ENCODE measurements at regions not wholly inside any gene's neighbourhood (a gene's known extent, or its start where the extent isn't known, plus 50 kb on each side); places are given as distances from the start of the nearest gene placed in this dataset.

- H3K27ac ChIP-seq (replicated peaks) = no peak overlapping the region
- intact Hi-C loops (cut with micrococcal nuclease) = no loop called here
- TF ChIP-seq CTCF (IDR thresholded peaks at IDR 0.05; ENCODE audit: borderline replicate concordance) = no peak
- H3K36me3 ChIP-seq = no peaks in the 10 kb centered on the region
- peaks cover 21% of the 10 kb centered on the region for H3K9me3 ChIP-seq (replicated peaks)
- H3K27me3 ChIP-seq (ENCODE audit: low read depth) = no peaks in the 10 kb centered on the region
- DNase-seq = no peak
- H3K4me3 ChIP-seq = no peak overlapping the region
- H3K4me1 ChIP-seq = no peaks in the 10 kb centered on the region
Measured at GRCh38 chr5:105754056-105754455, 1916.7 kb downstream of the EFNA5 start.

GRCh38 chr5:105752801-105753200 is 1917.9 kb downstream of the EFNA5 start:
- H3K4me3 ChIP-seq = no peak overlapping the region

DNA sequence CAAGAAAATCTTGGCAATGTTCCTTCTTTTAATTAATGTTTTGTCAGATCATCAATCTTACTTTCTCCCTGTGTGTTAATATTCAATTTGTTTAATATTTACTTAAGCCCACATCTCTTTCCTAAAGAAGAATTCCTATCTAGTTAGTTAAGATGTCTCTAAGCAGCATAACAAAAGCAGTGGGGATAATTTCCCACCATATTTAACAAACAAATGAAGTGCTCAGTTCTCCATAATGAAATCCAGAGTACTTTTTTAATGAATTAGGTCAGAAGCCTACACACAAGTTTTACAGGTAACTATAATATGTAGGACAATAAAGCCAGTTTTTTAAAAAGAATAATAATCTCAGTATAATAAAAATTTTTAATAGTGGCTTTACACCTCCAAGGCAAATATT is 1918.8 kb downstream of the EFNA5 start:
- Histone ChIP-seq H3K4me1 (no peaks in the 10 kb centered on the region), H3K27me3 (ENCODE audit: low read depth) (no peaks in the 10 kb centered on the region), H3K4me3 (no peak overlapping the region), H3K27ac (replicated peaks) (no peak overlapping the region), H3K36me3 (no peaks in the 10 kb centered on the region), H3K9me3 (replicated peaks) (peaks cover 17% of the 10 kb centered on the region)
- intact Hi-C loops (cut with micrococcal nuclease) = no loop called here
- no peak for DNase-seq
- TF ChIP-seq CTCF (IDR thresholded peaks at IDR 0.05; ENCODE audit: borderline replicate concordance) = no peak

More at GRCh38 chr5:105752801-105753200, 1917.9 kb downstream of the EFNA5 start:
- intact Hi-C loops (cut with micrococcal nuclease) = no loop called here
- Histone ChIP-seq H3K4me1 (no peaks in the 10 kb centered on the region), H3K27ac (replicated peaks) (no peak overlapping the region), H3K27me3 (ENCODE audit: low read depth) (no peaks in the 10 kb centered on the region), H3K9me3 (replicated peaks) (peaks cover 20% of the 10 kb centered on the region), H3K36me3 (no peaks in the 10 kb centered on the region)
- DNase-seq = no peak
- TF ChIP-seq CTCF (IDR thresholded peaks at IDR 0.05; ENCODE audit: borderline replicate concordance) = no peak

- Histone ChIP-seq H3K4me3 (no peak overlapping the region), H3K9me3 (replicated peaks) (peaks cover 17% of the 10 kb centered on the region), H3K4me1 (no peaks in the 10 kb centered on the region), H3K36me3 (no peaks in the 10 kb centered on the region), H3K27me3 (ENCODE audit: low read depth) (no peaks in the 10 kb centered on the region), H3K27ac (replicated peaks) (no peak overlapping the region)
- no peak for TF ChIP-seq CTCF (IDR thresholded peaks at IDR 0.05; ENCODE audit: borderline replicate concordance)
- intact Hi-C loops (cut with micrococcal nuclease) = no loop called here
- no peak for DNase-seq
Measured at GRCh38 chr5:105745111-105745510, 1925.6 kb downstream of the EFNA5 start.

GRCh38 chr5:105740242-105740641 is 1930.5 kb downstream of the EFNA5 start:
- Histone ChIP-seq H3K4me3 (no peak overlapping the region), H3K27ac (replicated peaks) (no peak overlapping the region), H3K4me1 (no peaks in the 10 kb centered on the region), H3K36me3 (no peaks in the 10 kb centered on the region), H3K9me3 (replicated peaks) (peaks cover 23% of the 10 kb centered on the region), H3K27me3 (ENCODE audit: low read depth) (no peaks in the 10 kb centered on the region)
- intact Hi-C loops (cut with micrococcal nuclease) = no loop called here
- no peak for TF ChIP-seq CTCF (IDR thresholded peaks at IDR 0.05; ENCODE audit: borderline replicate concordance)
- DNase-seq = no peak

GRCh38 chr5:105739732-105740131 is 1931.0 kb downstream of the EFNA5 start:
- no peak overlapping the region for H3K27ac ChIP-seq (replicated peaks)
- no peaks in the 10 kb centered on the region for H3K4me1 ChIP-seq
- no peak for DNase-seq
- H3K9me3 ChIP-seq (replicated peaks) = peaks cover 27% of the 10 kb centered on the region
- no peak for TF ChIP-seq CTCF (IDR thresholded peaks at IDR 0.05; ENCODE audit: borderline replicate concordance)
- no peaks in the 10 kb centered on the region for H3K36me3 ChIP-seq
- intact Hi-C loops (cut with micrococcal nuclease) = no loop called here
- no peaks in the 10 kb centered on the region for H3K27me3 ChIP-seq (ENCODE audit: low read depth)
- H3K4me3 ChIP-seq = no peak overlapping the region

Data from left ventricle myocardium inferior (tissue), 1 donor.